Neuronal stem cell (in vitro differentiated cells): ENCODE measurements at regions not wholly inside any gene's neighbourhood (a gene's known extent, or its start where the extent isn't known, plus 50 kb on each side); places are given as distances from the start of the nearest gene placed in this dataset.

Experiments used
- DNase-seq: peaks from one replicate; pipeline ENCODE4 v3.0.0-alpha.2; 2013; ENCODE audit warnings: low spot score
- H2AFZ ChIP-seq: one replicate; pipeline ENCODE4 v1.6.1; 2013; ENCODE audit warnings: mild to moderate bottlenecking, low read length, inconsistent platforms
- H2AK5ac ChIP-seq: 2 replicates; pipeline ENCODE4 v1.6.1; 2013; ENCODE audit warnings: low read depth, mild to moderate bottlenecking, inconsistent platforms, low read length, moderate library complexity, mixed read lengths
- H2BK120ac ChIP-seq: 2 replicates; pipeline ENCODE4 v1.6.1; 2013; ENCODE audit warnings: low read depth, mild to moderate bottlenecking, inconsistent platforms, low read length, moderate library complexity, mixed read lengths
- H2BK12ac ChIP-seq: one replicate; pipeline ENCODE4 v1.6.1; 2013; ENCODE audit warnings: low read length, inconsistent platforms
- H2BK15ac ChIP-seq: 2 replicates; pipeline ENCODE4 v1.6.1; 2013; ENCODE audit warnings: mild to moderate bottlenecking, low read length, inconsistent platforms, mixed read lengths
- H2BK5ac ChIP-seq: one replicate; pipeline ENCODE4 v1.6.1; 2013; ENCODE audit warnings: inconsistent platforms, mild to moderate bottlenecking, low read length, moderate library complexity
- H3K14ac ChIP-seq: one replicate; pipeline ENCODE4 v1.6.1; 2013; ENCODE audit warnings: low read length, inconsistent platforms
- H3K18ac ChIP-seq: 2 replicates; pipeline ENCODE4 v1.6.1; 2013; ENCODE audit warnings: low read length, inconsistent platforms
- H3K23ac ChIP-seq: 2 replicates; pipeline ENCODE4 v1.6.1; 2013; ENCODE audit warnings: low read depth, mild to moderate bottlenecking, mixed read lengths, low read length, inconsistent platforms; ENCODE audit not compliant: poor library complexity
- H3K27ac ChIP-seq: replicated peaks from 3 replicates; pipeline ENCODE4 v1.5.1; 2013; ENCODE audit warnings: low read length, inconsistent platforms
- H3K27me3 ChIP-seq, 3 experiments: 2 replicates each; pipeline ENCODE4 v1.6.1; 2013; ENCODE audit warnings: low read length in 3 of 3, mild to moderate bottlenecking in 2 of 3, inconsistent platforms in 1 of 3, low read depth in 1 of 3, mixed read lengths in 1 of 3, moderate library complexity in 1 of 3; ENCODE audit not compliant: control insufficient read depth in 3 of 3, insufficient read depth in 3 of 3
- H3K36me3 ChIP-seq, 2 donors: replicated peaks in 1 of 2; 2 replicates each; pipeline ENCODE4 v1.6.1; 2013; ENCODE audit warnings: low read length in 2 of 2; ENCODE audit not compliant: control insufficient read depth in 2 of 2, insufficient read depth in 2 of 2
- H3K4ac ChIP-seq: 2 replicates; pipeline ENCODE4 v1.6.1; 2013; ENCODE audit warnings: inconsistent platforms, mild to moderate bottlenecking, low read length, moderate library complexity
- H3K4me1 ChIP-seq, 2 donors: 1 replicate in 1 of 2; 2 replicates in 1 of 2; pipeline ENCODE4 v1.6.1; 2013; ENCODE audit warnings: low read length in 2 of 2, low read depth in 1 of 2; ENCODE audit not compliant: control insufficient read depth in 2 of 2, insufficient read depth in 1 of 2
- H3K4me2 ChIP-seq: one replicate; pipeline ENCODE4 v1.6.1; 2013; ENCODE audit warnings: mild to moderate bottlenecking, low read length, inconsistent platforms; ENCODE audit not compliant: insufficient read depth, poor library complexity, severe bottlenecking
- H3K4me3 ChIP-seq, 2 donors: 2 replicates each; pipeline ENCODE4 v1.5.1; 2013; ENCODE audit warnings: low read length in 2 of 2, mild to moderate bottlenecking in 2 of 2, inconsistent platforms in 1 of 2, moderate library complexity in 1 of 2
- H3K79me1 ChIP-seq: one replicate; pipeline ENCODE4 v1.6.1; 2013; ENCODE audit warnings: low read depth, mild to moderate bottlenecking, inconsistent platforms, low read length, moderate library complexity
- H3K9ac ChIP-seq: one replicate; pipeline ENCODE4 v1.6.1; 2013; ENCODE audit warnings: mild to moderate bottlenecking, low read depth, low read length, inconsistent platforms; ENCODE audit not compliant: poor library complexity
- H3K9me3 ChIP-seq, 2 donors: replicated peaks in 1 of 2; 2 replicates each; pipeline versions ENCODE3 to v1.6.1; 2013; ENCODE audit warnings: low read length in 2 of 2, mild to moderate bottlenecking in 2 of 2, inconsistent platforms in 1 of 2, low read depth in 1 of 2, mixed read lengths in 1 of 2, moderate library complexity in 1 of 2; ENCODE audit not compliant: control insufficient read depth in 2 of 2, insufficient read depth in 1 of 2
- H4K8ac ChIP-seq: one replicate; pipeline ENCODE4 v1.6.1; 2013; ENCODE audit warnings: low read depth, mild to moderate bottlenecking, inconsistent platforms, low read length, moderate library complexity
- H4K91ac ChIP-seq: one replicate; pipeline ENCODE4 v1.6.1; 2013; ENCODE audit warnings: low read length, low read depth, mild to moderate bottlenecking, inconsistent platforms; ENCODE audit not compliant: poor library complexity
- WGBS, 2 donors: extraction: QIAGEN DNeasy Blood & Tissue Kit; methylation state at CpG; one replicate each; pipeline ENCODE4 v1.1.7; 2013; ENCODE audit warnings: missing lambda C conversion rate in 2 of 2, mixed read lengths in 1 of 2; ENCODE audit not compliant: insufficient read length in 2 of 2, insufficient replicate concordance in 1 of 2; ENCODE audit errors: extremely low coverage in 2 of 2; 5-methylcytosine and 5-hydroxymethylcytosine counted together

- Histone ChIP-seq H3K27me3 (no peaks in the 10 kb centered on the region), H4K8ac (no peak overlapping the region), H3K36me3 (no peaks in the 10 kb centered on the region), H2BK15ac (no peak overlapping the region), H3K4me3 (no peak overlapping the region), H3K79me1 (no peaks in the 10 kb centered on the region), H3K14ac (no peak overlapping the region), H3K4ac (no peak overlapping the region), H3K27ac (no peak overlapping the region), H3K23ac (no peak overlapping the region), H3K9me3 (no peaks in the 10 kb centered on the region), H2BK5ac (no peak overlapping the region), H3K9ac (no peak overlapping the region), H4K91ac (no peak overlapping the region), H3K18ac (no peak overlapping the region), H3K4me2 (no peak overlapping the region), H2AFZ (no peak overlapping the region), H2BK12ac (no peak overlapping the region), H3K4me1 (peaks cover 0 to 5% of the 10 kb centered on the region in 2 donors), H2AK5ac (no peak overlapping the region), H2BK120ac (no peak overlapping the region)
- DNase-seq = no peak
- WGBS, 2 donors = no CpG with 5 or more reads among the region's 6 CpGs
Observed at GRCh38 chr12:25714198-25714984, 161.3 kb upstream of the LMNTD1 start.

- Histone ChIP-seq H3K4me3 (no peak overlapping the region), H3K18ac (no peak overlapping the region), H2BK120ac (no peak overlapping the region), H2AK5ac (no peak overlapping the region), H3K27ac (no peak overlapping the region), H3K4me2 (no peak overlapping the region), H3K36me3 (no peaks in the 10 kb centered on the region), H2BK15ac (no peak overlapping the region), H2BK12ac (no peak overlapping the region), H3K27me3 (no peaks in the 10 kb centered on the region), H2BK5ac (no peak overlapping the region), H3K14ac (no peak overlapping the region), H4K8ac (no peak overlapping the region), H2AFZ (no peak overlapping the region), H3K23ac (no peak overlapping the region), H3K79me1 (no peaks in the 10 kb centered on the region), H3K4ac (no peak overlapping the region), H3K9me3 (no peaks in the 10 kb centered on the region), H4K91ac (no peak overlapping the region), H3K4me1 (peaks cover 0 to 5% of the 10 kb centered on the region in 2 donors), H3K9ac (no peak overlapping the region)
- DNase-seq = no peak
- no CpG with 5 or more reads among the region's 3 CpGs for WGBS, 2 donors
Observed at GRCh38 chr12:25715102-25715501, 162.0 kb upstream of the LMNTD1 start.

DNA sequence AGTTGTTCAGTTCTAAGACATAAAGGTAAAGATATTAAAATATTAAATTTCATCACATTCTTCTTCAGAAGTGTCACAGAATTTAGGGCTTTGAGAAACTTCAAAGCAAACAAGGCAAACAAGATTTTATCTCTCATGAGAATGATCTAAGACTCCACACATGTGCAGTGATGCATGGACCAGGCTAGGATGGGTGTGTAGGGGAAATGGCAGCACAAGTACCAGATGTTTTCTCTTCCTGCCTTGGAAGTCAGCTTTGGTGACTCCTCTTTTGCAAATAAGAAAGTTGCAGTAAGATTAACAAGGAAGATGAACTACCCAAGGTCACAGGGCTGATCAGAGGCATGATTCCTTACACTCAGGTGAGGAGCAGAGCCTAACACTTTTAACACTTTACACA lies 163.8 kb upstream of the LMNTD1 start:
- H3K9ac ChIP-seq = no peak overlapping the region
- no peak overlapping the region for H3K4me3 ChIP-seq
- no peak overlapping the region for H2BK15ac ChIP-seq
- H3K79me1 ChIP-seq = no peaks in the 10 kb centered on the region
- no peak overlapping the region for H2BK5ac ChIP-seq
- H2BK120ac ChIP-seq = no peak overlapping the region
- H3K4ac ChIP-seq = no peak overlapping the region
- H4K91ac ChIP-seq = no peak overlapping the region
- H3K9me3 ChIP-seq = no peaks in the 10 kb centered on the region
- no peak overlapping the region for H4K8ac ChIP-seq
- DNase-seq = no peak
- H3K4me2 ChIP-seq = no peak overlapping the region
- H2AFZ ChIP-seq = no peak overlapping the region
- H2AK5ac ChIP-seq = no peak overlapping the region
- H3K14ac ChIP-seq = no peak overlapping the region
- H2BK12ac ChIP-seq = no peak overlapping the region
- no peak overlapping the region for H3K18ac ChIP-seq
- no peak overlapping the region for H3K23ac ChIP-seq
- H3K27ac ChIP-seq = no peak overlapping the region
- H3K36me3 ChIP-seq = no peaks in the 10 kb centered on the region
- no peaks in the 10 kb centered on the region for H3K27me3 ChIP-seq
- peaks cover 0 to 5% of the 10 kb centered on the region in 2 donors for H3K4me1 ChIP-seq

- Histone ChIP-seq H3K14ac (no peak overlapping the region), H3K4me1 (peaks cover 0 to 5% of the 10 kb centered on the region in 2 donors), H4K8ac (no peak overlapping the region), H3K9ac (no peak overlapping the region), H2AFZ (no peak overlapping the region), H2BK5ac (no peak overlapping the region), H3K4me2 (no peak overlapping the region), H2AK5ac (no peak overlapping the region), H3K79me1 (no peaks in the 10 kb centered on the region), H3K23ac (no peak overlapping the region), H4K91ac (no peak overlapping the region), H3K36me3 (no peaks in the 10 kb centered on the region), H2BK15ac (no peak overlapping the region), H3K27ac (no peak overlapping the region), H3K18ac (no peak overlapping the region), H3K27me3 (no peaks in the 10 kb centered on the region), H2BK12ac (no peak overlapping the region), H3K4ac (no peak overlapping the region), H2BK120ac (no peak overlapping the region), H3K9me3 (no peaks in the 10 kb centered on the region), H3K4me3 (no peak overlapping the region)
- no peak for DNase-seq
- WGBS, 2 donors = no CpG with 5 or more reads among the region's 4 CpGs
Observed at GRCh38 chr12:25717552-25717951, 164.5 kb upstream of the LMNTD1 start.
